ENCODE measurements at regions not wholly inside any gene's neighbourhood (a gene's known extent, or its start where the extent isn't known, plus 50 kb on each side); places are given as distances from the start of the nearest gene placed in this dataset.

- H3K4me3 Mint-ChIP-seq, result no peak overlapping the region
- ATAC-seq (no peak), DNase-seq (no peak)
- ChIA-PET POLR2A (interaction anchor here (0.6 kb wide), 1 partner anchor 301 kb away, joined by 3 read pairs; no protein-coding TSS in a partner anchor), CTCF (interaction anchor here (1.1 kb wide), 1 partner anchor 658 kb away, joined by 4 read pairs; no protein-coding TSS in a partner anchor)
- no peaks in the 10 kb centered on the region for H3K4me1 Mint-ChIP-seq
- no peak overlapping the region for H3K27ac Mint-ChIP-seq
- peaks cover 25% of the 10 kb centered on the region for H3K27me3 Mint-ChIP-seq
- no peaks in the 10 kb centered on the region for H3K9me3 Mint-ChIP-seq (ENCODE audit: low read depth)
- intact Hi-C loops (cut with DNase I, micrococcal nuclease), result loop anchor here (2.0 to 5.0 kb wide), 4 partner anchors 345 to 675 kb away; no protein-coding TSS in a partner anchor
- H3K36me3 Mint-ChIP-seq (ENCODE audit: low read depth), result no peaks in the 10 kb centered on the region
Measured at GRCh38 chr7:156472267-156472666, 168.3 kb upstream of the RNF32 start.

- no peak for DNase-seq
- intact Hi-C loops (cut with DNase I, micrococcal nuclease), result loop anchor here (5.0 kb wide), 3 partner anchors 347 to 673 kb away; no protein-coding TSS in a partner anchor
- no peaks in the 10 kb centered on the region for H3K4me1 Mint-ChIP-seq
- ATAC-seq, result no peak
- H3K9me3 Mint-ChIP-seq (ENCODE audit: low read depth), result no peaks in the 10 kb centered on the region
- no peak overlapping the region for H3K4me3 Mint-ChIP-seq
- POLR2A ChIA-PET, result no interaction called here
- no peaks in the 10 kb centered on the region for H3K36me3 Mint-ChIP-seq (ENCODE audit: low read depth)
- H3K27ac Mint-ChIP-seq, result no peak overlapping the region
- CTCF ChIA-PET, result no interaction called here
- H3K27me3 Mint-ChIP-seq, result peaks cover 21% of the 10 kb centered on the region
Measured at GRCh38 chr7:156470399-156471320, 169.9 kb upstream of the RNF32 start.

GRCh38 chr7:156466955-156467625 is 173.5 kb upstream of the RNF32 start:
- POLR2A ChIA-PET, result no interaction called here
- no peaks in the 10 kb centered on the region for H3K4me1 Mint-ChIP-seq
- no peak for ATAC-seq
- H3K36me3 Mint-ChIP-seq (ENCODE audit: low read depth), result no peaks in the 10 kb centered on the region
- H3K4me3 Mint-ChIP-seq, result no peak overlapping the region
- DNase-seq, result no peak
- H3K27ac Mint-ChIP-seq, result no peak overlapping the region
- no peaks in the 10 kb centered on the region for H3K9me3 Mint-ChIP-seq (ENCODE audit: low read depth)
- CTCF ChIA-PET, result no interaction called here
- intact Hi-C loops (cut with DNase I, micrococcal nuclease), result no loop called here
- H3K27me3 Mint-ChIP-seq, result peaks cover 6% of the 10 kb centered on the region

- intact Hi-C loops (cut with DNase I, micrococcal nuclease), result no loop called here
- no peaks in the 10 kb centered on the region for H3K4me1 Mint-ChIP-seq
- ChIA-PET CTCF (no interaction called here), POLR2A (no interaction called here)
- peaks cover 5% of the 10 kb centered on the region for H3K27me3 Mint-ChIP-seq
- no peaks in the 10 kb centered on the region for H3K36me3 Mint-ChIP-seq (ENCODE audit: low read depth)
- ATAC-seq (no peak), DNase-seq (no peak)
- H3K4me3 Mint-ChIP-seq, result no peak overlapping the region
- H3K27ac Mint-ChIP-seq, result no peak overlapping the region
- no peaks in the 10 kb centered on the region for H3K9me3 Mint-ChIP-seq (ENCODE audit: low read depth)
Measured at GRCh38 chr7:156466272-156466671, 174.3 kb upstream of the RNF32 start.

DNA sequence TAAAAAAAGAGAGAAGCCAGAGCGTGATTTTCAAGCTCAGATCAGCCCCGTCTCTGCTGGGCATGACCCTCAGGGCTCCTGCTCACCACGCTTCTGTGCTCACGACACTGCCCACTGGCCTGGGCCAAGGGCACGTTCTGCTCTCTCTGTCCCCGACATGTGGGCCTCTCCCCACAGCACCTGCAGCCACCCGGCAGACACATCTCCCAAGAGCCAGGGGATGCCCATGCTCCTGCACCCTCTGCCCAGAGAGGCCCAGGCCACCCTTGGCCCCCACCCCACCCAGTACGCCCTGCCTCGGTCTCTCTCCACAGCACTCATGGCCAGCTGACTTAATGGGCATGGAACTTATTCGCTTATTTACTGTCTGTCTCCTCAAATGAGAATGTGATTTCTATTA is 175.4 kb upstream of the RNF32 start:
- no peak for ATAC-seq
- intact Hi-C loops (cut with DNase I, micrococcal nuclease), result no loop called here
- no peak for DNase-seq
- peaks cover 8% of the 10 kb centered on the region for H3K27me3 Mint-ChIP-seq
- ChIA-PET POLR2A (no interaction called here), CTCF (no interaction called here)
- H3K36me3 Mint-ChIP-seq (ENCODE audit: low read depth), result no peaks in the 10 kb centered on the region
- no peak overlapping the region for H3K27ac Mint-ChIP-seq
- no peaks in the 10 kb centered on the region for H3K4me1 Mint-ChIP-seq
- no peaks in the 10 kb centered on the region for H3K9me3 Mint-ChIP-seq (ENCODE audit: low read depth)
- no peak overlapping the region for H3K4me3 Mint-ChIP-seq

DNA sequence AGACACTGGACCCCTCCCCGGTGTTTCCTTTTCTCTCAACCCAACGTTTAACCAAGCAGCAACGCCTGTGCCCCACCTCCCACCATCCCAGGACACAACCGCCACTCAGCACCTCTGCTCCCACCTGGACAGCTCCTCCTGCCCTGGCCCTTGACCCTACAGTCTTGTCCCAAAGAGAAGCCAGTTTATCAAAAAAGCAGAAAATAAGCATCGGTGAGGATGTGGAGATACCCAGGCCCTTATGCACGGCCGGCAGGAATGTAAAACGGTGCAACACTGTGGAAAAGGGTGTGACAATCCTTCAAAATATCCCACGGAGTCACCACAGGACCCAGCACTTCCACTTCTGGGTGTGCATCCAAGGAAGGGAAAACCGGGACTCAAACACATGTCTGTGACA is 176.2 kb upstream of the RNF32 start:
- H3K9me3 Mint-ChIP-seq (ENCODE audit: low read depth), result no peaks in the 10 kb centered on the region
- ATAC-seq (no peak), DNase-seq (no peak)
- peaks cover 8% of the 10 kb centered on the region for H3K27me3 Mint-ChIP-seq
- POLR2A ChIA-PET, result no interaction called here
- H3K4me1 Mint-ChIP-seq, result no peaks in the 10 kb centered on the region
- CTCF ChIA-PET, result no interaction called here
- intact Hi-C loops (cut with DNase I, micrococcal nuclease), result no loop called here
- no peak overlapping the region for H3K4me3 Mint-ChIP-seq
- H3K36me3 Mint-ChIP-seq (ENCODE audit: low read depth), result no peaks in the 10 kb centered on the region
- no peak overlapping the region for H3K27ac Mint-ChIP-seq

GRCh38 chr7:156463280-156463679 is 177.3 kb upstream of the RNF32 start:
- DNase-seq (no peak), ATAC-seq (no peak)
- intact Hi-C loops (cut with DNase I, micrococcal nuclease), result no loop called here
- Mint-ChIP-seq H3K27ac (no peak overlapping the region), H3K27me3 (peaks cover 8% of the 10 kb centered on the region), H3K36me3 (ENCODE audit: low read depth) (no peaks in the 10 kb centered on the region), H3K4me1 (no peaks in the 10 kb centered on the region), H3K9me3 (ENCODE audit: low read depth) (no peaks in the 10 kb centered on the region), H3K4me3 (no peak overlapping the region)
- ChIA-PET CTCF (no interaction called here), POLR2A (no interaction called here)

DNA sequence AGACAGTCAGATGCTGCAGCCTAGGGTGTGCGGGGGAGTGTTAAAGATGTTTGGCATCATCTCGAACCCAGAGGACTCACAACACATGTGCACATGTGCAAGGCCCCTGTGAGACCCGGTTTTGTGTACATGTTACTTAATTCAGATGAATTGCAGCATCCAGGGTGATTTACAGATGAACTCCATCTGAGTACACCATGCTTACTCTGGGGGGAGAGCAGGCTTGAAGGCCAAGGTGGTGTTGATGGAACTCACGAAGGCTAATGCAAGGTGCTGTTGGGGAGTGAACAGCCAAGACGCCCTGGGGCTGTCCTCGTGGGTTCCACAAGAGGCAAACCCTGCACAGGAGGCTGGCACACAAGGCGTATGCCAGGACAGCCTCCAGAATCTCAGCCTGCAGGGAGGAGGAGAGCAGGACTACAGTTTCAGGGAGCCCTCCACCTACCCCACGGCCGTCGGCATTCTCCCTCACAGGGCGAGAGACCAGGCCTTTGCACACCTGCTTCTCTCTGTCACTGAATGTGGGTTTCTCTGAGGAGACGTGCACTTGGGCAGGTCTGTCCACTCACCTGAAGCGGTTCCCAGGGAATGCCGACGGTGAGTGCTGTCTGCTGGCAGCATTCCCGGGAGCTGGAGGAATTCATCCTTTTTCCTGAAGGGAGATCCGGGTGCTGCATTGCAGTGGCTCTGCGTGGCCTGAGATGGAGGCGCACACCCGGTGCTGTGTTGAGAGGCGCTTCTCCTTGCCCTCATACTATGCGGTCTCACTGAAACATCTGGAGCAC is 178.5 kb upstream of the RNF32 start:
- Mint-ChIP-seq H3K4me3 (no peak overlapping the region), H3K4me1 (no peaks in the 10 kb centered on the region), H3K9me3 (ENCODE audit: low read depth) (no peaks in the 10 kb centered on the region), H3K27ac (no peak overlapping the region), H3K36me3 (ENCODE audit: low read depth) (no peaks in the 10 kb centered on the region), H3K27me3 (peaks cover 12% of the 10 kb centered on the region)
- ChIA-PET POLR2A (no interaction called here), CTCF (no interaction called here)
- ATAC-seq, result no peak
- DNase-seq, result no peak
- intact Hi-C loops (cut with DNase I, micrococcal nuclease), result no loop called here

GRCh38 chr7:156460858-156461627 is 179.5 kb upstream of the RNF32 start:
- intact Hi-C loops (cut with DNase I, micrococcal nuclease), result no loop called here
- Mint-ChIP-seq H3K9me3 (ENCODE audit: low read depth) (no peaks in the 10 kb centered on the region), H3K4me3 (no peak overlapping the region), H3K4me1 (no peaks in the 10 kb centered on the region), H3K27me3 (peaks cover 16% of the 10 kb centered on the region), H3K27ac (no peak overlapping the region), H3K36me3 (ENCODE audit: low read depth) (no peaks in the 10 kb centered on the region)
- POLR2A ChIA-PET, result no interaction called here
- no peak for ATAC-seq
- CTCF ChIA-PET, result interaction anchor here (0.8 kb wide), 1 partner anchor 330 kb away, joined by 3 read pairs; no protein-coding TSS in a partner anchor
- no peak for DNase-seq

DNA sequence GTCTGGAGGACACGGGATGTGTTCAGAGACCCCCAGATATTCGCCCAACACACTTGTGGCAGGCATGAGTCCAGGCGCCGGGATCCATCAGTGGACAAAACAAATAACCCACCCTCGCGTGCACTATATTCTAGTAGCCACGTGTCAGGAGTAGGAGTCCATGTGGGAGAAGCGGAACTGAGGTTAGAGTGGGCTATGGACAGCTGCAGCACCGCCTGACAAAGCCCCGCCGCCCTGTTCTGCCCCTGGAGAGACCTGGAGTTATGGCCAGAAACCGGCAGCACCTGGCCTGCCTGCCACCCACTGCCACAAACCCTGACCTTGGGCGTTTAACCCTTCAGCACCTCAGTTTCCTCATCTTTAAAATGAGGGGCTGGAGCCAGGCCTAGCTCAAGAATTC is 181.0 kb upstream of the RNF32 start:
- DNase-seq, result no peak
- H3K27ac Mint-ChIP-seq, result no peak overlapping the region
- intact Hi-C loops (cut with DNase I, micrococcal nuclease), result no loop called here
- ChIA-PET CTCF (no interaction called here), POLR2A (no interaction called here)
- no peak overlapping the region for H3K4me3 Mint-ChIP-seq
- ATAC-seq, result no peak
- no peaks in the 10 kb centered on the region for H3K36me3 Mint-ChIP-seq (ENCODE audit: low read depth)
- H3K4me1 Mint-ChIP-seq, result no peaks in the 10 kb centered on the region
- H3K9me3 Mint-ChIP-seq (ENCODE audit: low read depth), result no peaks in the 10 kb centered on the region
- H3K27me3 Mint-ChIP-seq, result peaks cover 16% of the 10 kb centered on the region

DNA sequence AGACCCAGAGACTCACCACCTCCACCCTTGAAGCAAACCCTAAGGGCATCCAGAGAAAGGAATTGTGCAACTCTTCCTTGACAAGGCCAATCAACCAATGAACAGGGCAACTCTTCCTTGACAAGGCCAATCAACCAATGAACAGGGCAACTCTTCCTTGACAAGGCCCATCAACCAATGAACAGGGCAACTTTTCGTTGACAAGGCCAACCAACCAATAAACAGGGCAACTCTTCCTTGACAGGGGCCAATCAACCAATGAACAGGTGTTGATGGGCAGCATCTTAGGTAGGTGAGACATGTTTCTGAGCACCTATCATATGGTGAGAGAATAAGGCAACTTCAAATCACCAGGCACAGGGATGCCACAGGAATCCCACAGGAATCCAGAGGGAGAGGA is 181.5 kb upstream of the RNF32 start:
- intact Hi-C loops (cut with DNase I, micrococcal nuclease), result no loop called here
- ATAC-seq (no peak), DNase-seq (no peak)
- Mint-ChIP-seq H3K27ac (no peak overlapping the region), H3K9me3 (ENCODE audit: low read depth) (no peaks in the 10 kb centered on the region), H3K4me3 (no peak overlapping the region), H3K4me1 (no peaks in the 10 kb centered on the region), H3K36me3 (ENCODE audit: low read depth) (no peaks in the 10 kb centered on the region), H3K27me3 (peaks cover 16% of the 10 kb centered on the region)
- POLR2A ChIA-PET, result no interaction called here
- CTCF ChIA-PET, result no interaction called here

Measured in activated CD4-positive, alpha-beta T cell treated with anti-CD3 and anti-CD28 coated beads for 36 hours (primary cell).